GM10248 (cell line): ENCODE measurements at regions not wholly inside any gene's neighbourhood (a gene's known extent, or its start where the extent isn't known, plus 50 kb on each side); places are given as distances from the start of the nearest gene placed in this dataset.

Source experiments
- CTCF ChIA-PET: fragments of 300-600 bp; sonication (Branson Sonifier 250); formaldehyde crosslinking; extraction: SDS; loops from one replicate; lab custom pipeline; 2021; ENCODE audit warnings: antibody characterized with exemption; lab: Yijun Ruan, JAX
- POLR2A ChIA-PET: fragments of 350-650 bp; sonication (Branson Sonifier 250); formaldehyde crosslinking; extraction: SDS; loops from one replicate; lab custom pipeline; 2020; ENCODE audit warnings: antibody characterized with exemption; lab: Yijun Ruan, JAX
- DNase-seq: peaks from one replicate; pipeline ENCODE4 v3.0.0; 2012; ENCODE audit errors: extremely low spot score
- TF ChIP-seq, protein P1 (sequence below): IDR thresholded peaks from 2 replicates; pipeline ENCODE4 v1.5.1; 2012; ENCODE audit warnings: mild to moderate bottlenecking, low read depth; ENCODE audit errors: extremely low read depth, missing control alignments, control extremely low read depth

DNA sequence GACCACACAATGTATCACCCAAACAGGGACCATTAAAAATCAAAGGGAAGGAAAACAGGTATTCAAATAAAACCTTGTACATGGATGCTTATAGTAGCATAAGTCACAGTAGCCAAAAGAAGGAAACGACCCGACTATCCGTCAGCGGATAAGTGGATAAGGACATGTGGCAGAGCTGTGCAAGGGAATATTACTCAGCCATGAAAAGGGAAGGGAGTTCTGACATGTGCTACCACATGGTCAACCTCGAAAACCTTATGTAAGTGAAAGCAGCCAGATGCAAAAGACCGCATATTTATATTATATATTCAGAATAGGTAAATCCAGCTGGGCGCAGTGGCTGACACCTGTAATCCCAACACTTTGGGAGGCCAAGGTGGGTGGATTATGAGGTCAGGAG is 193.3 kb downstream of the NPHP4 start:
- TF ChIP-seq, protein P1, sequence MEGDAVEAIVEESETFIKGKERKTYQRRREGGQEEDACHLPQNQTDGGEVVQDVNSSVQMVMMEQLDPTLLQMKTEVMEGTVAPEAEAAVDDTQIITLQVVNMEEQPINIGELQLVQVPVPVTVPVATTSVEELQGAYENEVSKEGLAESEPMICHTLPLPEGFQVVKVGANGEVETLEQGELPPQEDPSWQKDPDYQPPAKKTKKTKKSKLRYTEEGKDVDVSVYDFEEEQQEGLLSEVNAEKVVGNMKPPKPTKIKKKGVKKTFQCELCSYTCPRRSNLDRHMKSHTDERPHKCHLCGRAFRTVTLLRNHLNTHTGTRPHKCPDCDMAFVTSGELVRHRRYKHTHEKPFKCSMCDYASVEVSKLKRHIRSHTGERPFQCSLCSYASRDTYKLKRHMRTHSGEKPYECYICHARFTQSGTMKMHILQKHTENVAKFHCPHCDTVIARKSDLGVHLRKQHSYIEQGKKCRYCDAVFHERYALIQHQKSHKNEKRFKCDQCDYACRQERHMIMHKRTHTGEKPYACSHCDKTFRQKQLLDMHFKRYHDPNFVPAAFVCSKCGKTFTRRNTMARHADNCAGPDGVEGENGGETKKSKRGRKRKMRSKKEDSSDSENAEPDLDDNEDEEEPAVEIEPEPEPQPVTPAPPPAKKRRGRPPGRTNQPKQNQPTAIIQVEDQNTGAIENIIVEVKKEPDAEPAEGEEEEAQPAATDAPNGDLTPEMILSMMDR = no peak
- ChIA-PET POLR2A (no interaction called here), CTCF (no interaction called here)
- DNase-seq = no peak

DNA sequence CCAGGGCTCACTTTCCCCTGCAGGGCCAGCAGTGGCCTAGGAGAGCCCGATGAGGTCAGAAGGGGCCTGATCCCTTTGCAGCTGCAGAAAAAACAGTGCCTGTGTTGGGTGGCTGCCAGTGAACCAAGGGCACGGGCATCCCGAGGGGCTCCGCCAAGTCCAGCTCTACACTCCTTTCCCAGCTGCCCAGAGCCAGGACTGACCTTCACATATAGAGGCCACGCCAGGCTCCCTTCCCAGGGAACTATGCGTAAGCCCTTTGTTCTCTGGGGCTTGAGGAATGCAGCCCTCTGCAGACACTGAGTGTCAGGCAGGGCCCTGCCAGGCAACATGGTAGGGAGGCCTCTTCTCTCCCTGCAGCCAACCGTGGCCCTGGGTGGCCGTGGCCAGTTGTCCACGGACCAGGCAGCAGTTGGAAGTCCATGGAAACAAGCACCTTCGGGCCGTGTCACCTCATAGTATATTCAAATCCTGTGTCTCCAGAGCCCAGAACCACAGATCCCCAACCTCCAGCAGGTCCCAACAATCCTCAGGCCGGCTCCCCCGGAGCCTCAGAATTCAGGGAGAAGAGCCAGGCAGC is 194.0 kb downstream of the NPHP4 start:
- ChIA-PET POLR2A (no interaction called here), CTCF (no interaction called here)
- no peak for DNase-seq
- TF ChIP-seq, protein P1 = no peak

DNA sequence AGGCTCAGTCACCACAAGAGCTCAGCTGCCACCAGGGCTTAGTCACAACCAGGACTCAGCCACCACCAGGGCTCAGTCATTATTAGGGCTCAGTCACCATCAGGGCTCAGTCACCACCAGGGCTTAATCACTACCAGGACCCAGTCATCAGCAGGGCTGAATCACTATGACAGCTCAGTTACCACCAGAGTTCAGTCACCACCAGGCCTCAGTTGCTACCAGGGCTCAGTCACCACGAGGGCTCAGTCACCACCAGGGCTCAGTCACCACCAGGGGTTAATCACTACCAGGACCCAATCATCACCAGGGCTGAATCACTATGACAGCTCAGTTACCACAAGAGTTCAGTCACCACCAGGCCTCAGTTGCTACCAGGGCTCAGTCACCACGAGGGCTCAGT is 196.2 kb downstream of the NPHP4 start:
- TF ChIP-seq, protein P1 = no peak
- no peak for DNase-seq
- ChIA-PET POLR2A (no interaction called here), CTCF (no interaction called here)

DNA sequence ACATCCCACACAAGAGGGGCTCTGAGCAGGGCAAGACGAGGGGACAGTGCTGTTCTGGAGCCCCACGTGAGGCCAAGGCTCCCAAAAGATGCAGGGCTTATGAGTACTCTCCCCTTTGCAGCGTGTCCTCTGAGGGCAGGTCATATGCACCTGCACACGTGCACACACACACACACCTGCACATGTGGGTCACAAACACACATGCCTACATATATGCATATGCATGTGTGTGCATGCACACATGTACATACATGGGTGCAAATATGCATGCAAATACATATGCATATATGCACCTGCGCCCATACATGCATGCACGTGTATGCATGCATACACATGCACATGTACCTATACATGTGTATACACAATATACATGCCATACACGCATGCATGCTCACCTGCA is 197.9 kb downstream of the NPHP4 start:
- TF ChIP-seq, protein P1 = no peak
- CTCF ChIA-PET = no interaction called here
- DNase-seq = no peak
- POLR2A ChIA-PET = no interaction called here

DNA sequence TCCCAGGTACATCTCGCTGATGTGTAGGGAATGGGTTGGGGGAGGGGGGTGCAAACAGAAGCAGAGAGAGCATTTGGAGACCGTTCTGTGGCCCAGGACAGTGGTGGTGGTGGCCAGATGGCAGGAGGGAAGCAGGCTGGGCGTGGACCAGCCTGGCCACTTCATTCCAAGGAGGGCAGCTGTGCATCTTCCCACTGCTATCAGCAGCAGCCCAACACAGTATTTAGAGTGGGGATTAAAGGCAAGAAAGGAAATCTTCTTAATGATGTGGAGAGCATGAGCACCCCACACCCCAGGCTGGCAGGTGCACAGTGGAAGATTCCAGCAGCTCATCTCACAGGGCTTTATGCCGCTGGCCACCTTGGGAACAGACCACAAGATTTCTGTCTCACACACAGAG is 198.7 kb downstream of the NPHP4 start:
- no peak for DNase-seq
- ChIA-PET POLR2A (no interaction called here), CTCF (no interaction called here)
- TF ChIP-seq, protein P1 = no peak

DNA sequence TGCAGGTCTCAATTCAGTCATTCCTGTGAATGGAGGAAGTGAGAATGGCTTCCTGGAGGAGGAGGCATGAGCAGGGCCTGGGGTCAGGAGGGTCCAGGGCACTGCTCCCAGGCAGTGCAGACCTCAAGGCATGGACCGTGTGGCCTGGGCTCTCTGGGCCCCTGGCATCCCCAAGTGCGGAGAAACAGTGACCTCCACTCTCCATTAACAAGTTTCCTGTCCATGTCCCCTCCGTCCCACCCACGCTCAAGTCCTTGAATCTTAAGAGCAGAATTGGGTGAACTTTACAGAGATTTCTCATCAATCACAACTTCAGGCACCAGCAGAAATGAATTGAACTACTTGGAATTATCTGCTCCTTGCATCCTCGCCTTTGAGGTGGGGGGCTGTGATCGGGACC is 211.1 kb downstream of the NPHP4 start:
- ChIA-PET POLR2A (no interaction called here), CTCF (no interaction called here)
- TF ChIP-seq, protein P1 = no peak
- DNase-seq = no peak

DNA sequence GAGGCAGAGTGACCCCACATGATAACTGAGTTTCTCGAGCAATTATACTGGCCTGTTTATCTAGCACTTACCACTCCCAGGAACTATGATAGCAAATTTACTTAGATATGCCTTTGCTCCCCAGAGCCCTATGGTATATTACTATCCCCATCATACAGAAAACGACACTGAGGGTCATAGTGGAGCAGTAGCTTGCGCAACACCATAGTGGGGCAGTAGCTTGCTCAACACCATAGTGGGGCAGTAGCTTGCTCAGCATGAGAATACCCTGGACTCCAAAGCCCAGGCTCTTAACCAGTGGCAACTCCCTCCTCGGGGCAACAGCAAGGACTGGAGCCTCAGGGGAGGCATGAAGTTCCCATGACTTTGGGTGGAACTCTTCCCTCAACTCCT is 211.9 kb downstream of the NPHP4 start:
- TF ChIP-seq, protein P1 = no peak
- POLR2A ChIA-PET = no interaction called here
- CTCF ChIA-PET = no interaction called here
- DNase-seq = no peak
